Ishikawa (cell line): ENCODE measurements at regions not wholly inside any gene's neighbourhood (a gene's known extent, or its start where the extent isn't known, plus 50 kb on each side); places are given as distances from the start of the nearest gene placed in this dataset.

Experiments used
- CEBPB ChIP-seq: IDR thresholded peaks from 2 replicates; pipeline ENCODE4 v1.6.1; 2012
- CREB1 ChIP-seq: IDR thresholded peaks from 2 replicates; pipeline ENCODE4 v1.6.1; 2012; ENCODE audit warnings: low read depth
- EGR1 ChIP-seq: IDR thresholded peaks from 2 replicates; pipeline ENCODE4 v1.6.1; 2012
- EP300 ChIP-seq: IDR thresholded peaks from 2 replicates; pipeline ENCODE4 v1.6.1; 2012; ENCODE audit warnings: borderline replicate concordance
- FOXM1 ChIP-seq: IDR thresholded peaks from 2 replicates; pipeline ENCODE4 v1.6.1; 2012; ENCODE audit warnings: low read depth, borderline replicate concordance
- MAX ChIP-seq: IDR thresholded peaks from 2 replicates; pipeline ENCODE4 v1.6.1; 2012
- NFIC ChIP-seq: IDR thresholded peaks from 2 replicates; pipeline ENCODE4 v1.6.1; 2012
- RAD21 ChIP-seq: IDR thresholded peaks from 2 replicates; pipeline ENCODE4 v1.6.1; 2012; ENCODE audit warnings: low read depth
- REST ChIP-seq: IDR thresholded peaks from 2 replicates; pipeline ENCODE4 v1.6.1; 2012; ENCODE audit warnings: low read depth, mild to moderate bottlenecking
- TAF1 ChIP-seq: IDR thresholded peaks from 2 replicates; pipeline ENCODE4 v1.6.1; 2012; ENCODE audit warnings: low read depth, mild to moderate bottlenecking
- TCF12 ChIP-seq: IDR thresholded peaks from 2 replicates; pipeline ENCODE4 v1.6.1; 2012; ENCODE audit warnings: low read depth
- TEAD4 ChIP-seq: IDR thresholded peaks from 2 replicates; pipeline ENCODE4 v1.6.1; 2012
- USF1 ChIP-seq: IDR thresholded peaks from 2 replicates; pipeline ENCODE4 v1.6.1; 2012
- YY1 ChIP-seq: IDR thresholded peaks from 2 replicates; pipeline ENCODE4 v1.6.1; 2012; ENCODE audit warnings: low read depth
- ZBTB7A ChIP-seq: IDR thresholded peaks from 2 replicates; pipeline ENCODE4 v1.6.1; 2012; ENCODE audit warnings: low read depth

GRCh38 chr13:99661791-99662190 is 160.5 kb downstream of the TM9SF2 start:
- no peak for TF ChIP-seq CREB1
- no peak for TF ChIP-seq REST
- TF ChIP-seq EGR1 = no peak
- no peak for TF ChIP-seq ZBTB7A
- no peak for TF ChIP-seq TEAD4
- TF ChIP-seq YY1 = no peak
- TF ChIP-seq TAF1 = no peak
- no peak for TF ChIP-seq CEBPB
- TF ChIP-seq TCF12 = no peak
- TF ChIP-seq RAD21 = no peak
- TF ChIP-seq USF1 = no peak
- TF ChIP-seq EP300 = no peak
- TF ChIP-seq NFIC = no peak
- no peak for TF ChIP-seq MAX
- TF ChIP-seq FOXM1 = no peak

GRCh38 chr13:99659866-99660554 is 158.7 kb downstream of the TM9SF2 start:
- TF ChIP-seq ZBTB7A (no peak), NFIC (no peak), YY1 (no peak), TEAD4 (no peak), RAD21 (no peak), TAF1 (no peak), MAX (no peak), TCF12 (no peak), EGR1 (no peak), CEBPB (no peak), REST (no peak), USF1 (no peak), FOXM1 (no peak), EP300 (no peak), CREB1 (no peak)

- TF ChIP-seq USF1 = no peak
- no peak for TF ChIP-seq EGR1
- no peak for TF ChIP-seq ZBTB7A
- no peak for TF ChIP-seq CEBPB
- TF ChIP-seq MAX = no peak
- no peak for TF ChIP-seq EP300
- TF ChIP-seq TCF12 = no peak
- no peak for TF ChIP-seq RAD21
- TF ChIP-seq TEAD4 = no peak
- TF ChIP-seq TAF1 = no peak
- TF ChIP-seq FOXM1 = no peak
Observed at GRCh38 chr13:99659226-99659625, 158.0 kb downstream of the TM9SF2 start.

- no peak for TF ChIP-seq FOXM1
- no peak for TF ChIP-seq MAX
- TF ChIP-seq NFIC = no peak
- no peak for TF ChIP-seq CREB1
- peak; percentile 75 for TF ChIP-seq RAD21
- no peak for TF ChIP-seq REST
Observed at GRCh38 chr13:99658261-99658991, 157.2 kb downstream of the TM9SF2 start.
